ENCODE measurements at regions not wholly inside any gene's neighbourhood (a gene's known extent, or its start where the extent isn't known, plus 50 kb on each side); places are given as distances from the start of the nearest gene placed in this dataset.

DNA sequence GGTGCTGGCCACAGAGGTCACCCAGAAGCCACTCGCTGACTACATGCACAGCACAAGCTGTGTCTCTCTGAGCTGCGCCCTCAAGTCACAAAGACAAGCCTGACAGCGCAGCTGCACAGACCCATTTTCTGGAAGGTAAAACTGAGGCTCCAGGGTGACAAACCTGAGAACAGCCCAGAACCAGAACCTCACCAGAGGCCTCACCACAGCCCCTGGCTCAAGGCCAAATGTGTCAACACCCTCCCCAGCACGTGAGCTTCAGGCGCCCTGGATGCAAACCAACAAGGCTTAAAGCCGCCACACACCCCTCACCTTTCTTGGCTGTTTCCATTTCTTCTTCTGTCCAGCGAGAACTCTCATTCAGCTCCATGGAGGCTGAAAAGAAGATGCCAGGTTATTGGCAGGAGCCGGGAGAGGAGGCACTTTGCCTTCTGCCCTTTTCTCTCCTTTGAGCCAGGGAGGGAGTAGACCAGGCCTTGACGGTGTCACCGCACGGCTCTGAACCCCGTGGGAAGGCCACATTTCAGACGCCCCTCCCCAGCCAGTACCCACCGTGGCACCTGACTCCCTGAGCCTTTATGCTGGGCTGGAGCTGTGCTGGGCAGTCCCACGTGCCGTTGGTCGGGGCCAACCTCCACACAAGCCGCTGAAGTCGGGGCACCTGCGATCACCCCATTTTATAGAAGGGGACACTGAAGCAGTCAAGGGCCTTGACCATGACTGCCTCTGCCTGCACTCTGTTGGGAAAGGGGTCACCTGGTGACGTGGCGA lies 103.1 kb downstream of the RFLNA start:
- FAIRE-seq (no peak), DNase-seq (ENCODE audit: low spot score) (no peak)

DNA sequence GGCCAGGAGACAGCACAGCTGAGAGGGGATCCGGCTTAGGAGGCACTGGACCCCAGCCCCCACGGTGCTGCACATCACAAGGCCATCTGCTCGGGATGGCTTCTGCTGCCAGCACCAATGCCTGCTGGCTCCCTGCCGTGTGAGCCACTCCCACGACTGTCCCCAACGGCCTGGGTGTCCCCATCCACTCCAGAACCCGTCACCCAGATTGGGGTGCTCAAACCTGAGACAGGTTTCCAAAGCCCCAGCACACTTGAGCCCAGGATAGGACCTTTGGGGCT lies 102.4 kb downstream of the RFLNA start:
- DNase-seq (ENCODE audit: low spot score), result no peak
- FAIRE-seq, result no peak

DNA sequence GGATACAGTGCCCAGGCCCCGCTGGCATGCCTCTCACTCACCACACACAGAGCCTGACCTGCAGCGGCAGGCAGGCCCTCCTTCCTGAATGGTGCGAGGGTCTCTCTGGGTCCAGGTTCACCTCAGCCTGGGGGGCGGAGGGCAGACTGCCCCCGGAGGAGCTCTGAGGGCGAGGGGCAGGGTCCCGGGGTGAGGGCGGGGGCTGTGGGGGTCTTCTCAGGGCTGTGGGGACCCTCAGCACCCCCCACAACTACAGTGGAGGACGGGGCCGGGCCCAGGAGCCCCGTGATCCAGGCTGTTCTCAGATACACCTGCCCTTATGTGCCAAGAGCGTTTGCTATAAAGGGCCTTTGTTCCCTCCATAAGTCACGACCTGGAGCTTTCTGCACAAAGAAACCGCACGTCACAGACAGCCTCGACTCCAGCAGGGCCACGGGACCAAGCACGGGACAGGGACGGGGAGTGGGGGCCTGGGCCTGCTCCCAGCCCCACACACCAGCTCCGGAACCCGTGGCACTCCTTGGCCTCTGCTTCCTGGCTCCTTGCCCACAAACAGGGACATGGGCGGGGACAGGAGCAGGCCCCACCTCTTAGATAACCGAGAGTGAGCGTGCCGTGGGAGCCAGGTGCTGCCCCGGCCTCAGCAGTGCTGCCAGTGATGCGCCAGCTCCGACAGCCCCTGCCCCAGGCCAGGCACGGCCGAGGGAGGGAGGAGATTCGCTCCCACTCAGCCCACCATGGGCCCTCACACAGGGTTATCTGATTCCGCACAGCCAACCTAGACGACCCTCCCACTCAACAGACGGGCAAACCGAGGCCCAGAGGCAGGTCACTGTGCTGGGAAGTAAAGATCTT lies 101.9 kb downstream of the RFLNA start:
- FAIRE-seq, result no peak
- no peak for DNase-seq (ENCODE audit: low spot score)

DNA sequence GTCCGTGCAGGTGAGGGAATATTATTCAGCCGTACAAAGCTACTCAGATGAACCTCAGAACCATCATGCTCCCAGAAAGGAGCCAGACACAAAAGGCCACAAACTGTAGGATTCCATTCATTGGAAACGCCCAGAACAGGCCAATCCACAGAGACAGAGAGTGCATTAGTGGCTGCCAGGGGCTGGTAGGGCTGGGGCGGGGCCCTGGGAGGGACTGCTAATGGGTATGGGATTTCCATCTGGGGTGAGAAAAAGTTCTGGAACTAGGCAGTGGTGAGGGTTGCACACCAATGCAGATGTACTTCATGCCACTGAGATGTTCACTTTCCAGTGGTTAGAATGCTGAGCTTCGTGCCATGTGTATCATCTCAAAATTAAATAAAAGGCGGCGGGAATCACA lies 101.1 kb downstream of the RFLNA start:
- FAIRE-seq (no peak), DNase-seq (ENCODE audit: low spot score) (no peak)

DNA sequence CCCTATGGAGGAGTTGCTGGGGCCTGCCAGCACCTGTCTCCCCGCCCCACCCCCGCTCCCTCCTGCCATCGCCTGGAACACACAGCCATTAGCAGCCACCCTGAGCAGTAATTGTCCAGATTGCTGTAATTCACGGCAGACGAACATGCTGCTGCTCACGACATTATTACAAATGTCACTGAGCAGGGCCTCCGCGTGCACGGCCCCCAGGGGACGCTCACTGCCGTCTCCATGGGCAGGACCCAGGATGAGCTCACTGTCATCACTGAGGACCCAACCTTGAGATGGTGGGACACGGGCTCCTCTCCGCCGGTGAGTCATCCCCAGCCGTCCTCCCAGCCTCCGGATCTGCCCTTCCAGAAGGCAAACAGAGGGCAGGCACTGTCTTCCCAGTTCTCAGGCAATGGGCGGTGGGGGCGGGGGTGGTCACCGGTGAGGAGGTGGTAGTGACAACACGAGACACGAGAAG lies 100.4 kb downstream of the RFLNA start:
- DNase-seq (ENCODE audit: low spot score) (no peak), FAIRE-seq (no peak)

DNA sequence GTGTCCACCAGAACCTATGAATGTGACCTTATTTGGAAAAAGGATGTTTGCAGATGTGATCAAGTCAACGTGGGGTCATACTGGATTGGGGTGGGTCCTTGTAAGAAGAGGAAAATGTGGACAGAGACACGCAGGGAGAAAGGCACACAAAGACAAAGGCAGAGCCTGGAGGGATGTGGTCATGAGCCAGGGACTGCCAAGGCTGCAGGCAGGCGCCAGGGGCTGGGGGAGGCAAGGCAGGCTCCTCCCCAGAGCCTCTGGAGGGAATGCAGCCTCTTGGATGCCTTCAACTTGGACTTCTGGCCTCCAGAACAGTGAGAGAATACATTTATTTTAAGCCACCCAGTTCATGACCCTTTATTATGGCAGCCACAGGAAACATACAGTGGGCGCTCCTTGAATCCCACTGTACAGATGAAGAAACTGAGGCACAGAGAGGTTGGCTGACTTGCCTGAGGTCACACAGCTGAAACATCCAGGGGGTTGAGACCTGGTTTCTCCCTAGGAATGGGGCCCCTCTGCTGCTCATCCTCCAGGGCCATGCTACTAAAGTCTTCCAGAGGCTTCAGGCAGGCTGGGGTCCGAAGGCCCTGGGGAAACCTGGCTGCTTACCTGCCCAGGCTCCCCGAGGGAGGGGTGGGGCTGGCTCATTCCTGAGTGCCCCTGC lies 99.7 kb downstream of the RFLNA start:
- DNase-seq (ENCODE audit: low spot score), result no peak
- FAIRE-seq, result no peak

DNA sequence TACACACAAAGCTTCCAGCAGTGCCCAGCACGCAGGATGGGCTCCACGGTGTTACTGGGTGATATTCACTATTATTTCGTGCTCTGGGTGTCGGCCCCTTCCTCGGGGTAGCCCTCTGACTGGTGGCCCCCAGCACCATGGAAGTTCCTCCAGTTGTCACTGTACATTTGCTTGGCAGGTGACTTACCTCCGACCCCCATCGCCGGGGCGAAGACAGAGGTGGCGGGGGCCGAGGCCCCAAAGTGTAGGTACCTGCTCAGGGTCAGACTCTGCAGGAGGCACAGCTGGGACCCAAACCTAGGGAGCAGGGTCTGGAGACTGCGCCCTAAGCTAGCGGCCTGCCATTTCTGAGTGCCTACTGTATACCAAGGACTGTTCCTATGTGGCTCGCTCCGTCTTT lies 98.9 kb downstream of the RFLNA start:
- FAIRE-seq (no peak), DNase-seq (ENCODE audit: low spot score) (no peak)

DNA sequence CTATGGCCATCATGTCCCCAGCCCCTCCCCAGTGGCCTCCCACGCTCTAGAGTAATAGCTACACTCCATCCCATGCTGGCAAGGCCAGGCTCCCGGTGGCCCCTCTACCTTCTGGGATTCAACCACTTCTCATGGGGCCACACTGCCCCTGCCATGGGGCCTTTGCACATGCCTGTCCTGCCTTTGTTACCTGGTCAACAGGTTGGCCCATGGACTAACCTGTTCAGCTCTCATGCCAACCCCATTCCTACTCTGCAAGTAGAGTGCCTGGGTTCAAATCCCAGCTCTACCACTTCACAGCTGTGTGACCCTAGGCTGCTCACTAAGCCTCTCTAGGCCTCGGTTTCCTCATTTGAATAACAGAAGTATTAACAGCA lies 98.5 kb downstream of the RFLNA start:
- no peak for FAIRE-seq
- DNase-seq (ENCODE audit: low spot score), result no peak

DNA sequence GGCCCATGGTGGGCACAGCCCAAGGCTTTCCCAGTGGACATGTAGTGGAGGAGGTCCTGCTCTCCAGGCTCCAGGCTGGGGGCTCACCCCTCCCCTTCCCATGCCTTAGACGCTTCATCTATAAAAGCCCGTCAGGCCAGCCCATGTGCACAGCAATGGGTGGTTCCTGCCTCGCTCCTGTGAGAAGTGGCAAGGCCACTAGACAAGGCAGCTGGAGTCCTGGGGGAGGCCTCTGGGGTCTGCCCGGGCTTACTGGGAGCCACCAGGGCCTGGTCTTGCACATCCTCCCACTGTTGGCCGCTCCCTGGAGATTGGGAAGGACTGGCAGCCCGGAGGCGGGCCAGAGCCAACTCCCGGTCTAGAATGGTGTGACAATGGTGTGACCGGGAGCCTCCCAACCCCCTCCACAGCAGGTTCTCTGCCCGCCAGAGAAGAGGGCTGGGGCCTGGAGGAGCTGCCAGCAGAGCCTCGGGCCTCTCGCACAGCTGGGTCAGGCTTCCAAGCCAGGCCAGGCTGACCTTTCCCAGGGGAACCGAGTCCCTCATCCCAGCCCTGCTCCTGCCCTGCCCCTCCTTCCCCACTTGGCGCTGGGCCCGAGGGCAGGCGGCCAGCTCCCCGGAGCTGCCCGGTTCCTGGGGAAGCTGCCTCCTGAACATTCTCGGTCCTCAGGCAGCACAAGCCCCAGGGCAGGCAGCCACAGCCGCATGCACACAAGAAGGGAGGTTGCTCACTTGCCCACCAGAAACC lies 97.9 kb downstream of the RFLNA start:
- FAIRE-seq (peak; percentile 62), DNase-seq (ENCODE audit: low spot score) (peak; percentile 64)

DNA sequence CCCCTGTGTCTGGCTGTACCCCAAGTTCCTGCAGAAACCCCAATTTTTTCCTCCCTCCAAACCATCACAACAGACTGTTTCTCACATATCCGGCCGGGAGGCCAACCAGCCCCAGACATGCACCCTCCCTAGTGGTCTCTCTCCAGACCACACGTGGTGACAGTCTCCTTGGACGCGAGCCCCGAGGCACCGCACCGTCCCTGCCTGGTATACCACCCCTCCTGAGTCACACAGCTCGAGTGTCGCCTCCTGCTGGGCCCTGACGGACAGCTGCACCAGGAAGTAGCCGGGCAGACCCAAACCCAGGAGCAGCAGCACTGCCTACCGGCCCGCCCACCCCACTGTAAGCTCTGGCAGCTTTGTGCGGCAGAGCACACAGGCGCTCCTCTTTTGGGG lies 97.4 kb downstream of the RFLNA start:
- FAIRE-seq, result peak; percentile 80

DNA sequence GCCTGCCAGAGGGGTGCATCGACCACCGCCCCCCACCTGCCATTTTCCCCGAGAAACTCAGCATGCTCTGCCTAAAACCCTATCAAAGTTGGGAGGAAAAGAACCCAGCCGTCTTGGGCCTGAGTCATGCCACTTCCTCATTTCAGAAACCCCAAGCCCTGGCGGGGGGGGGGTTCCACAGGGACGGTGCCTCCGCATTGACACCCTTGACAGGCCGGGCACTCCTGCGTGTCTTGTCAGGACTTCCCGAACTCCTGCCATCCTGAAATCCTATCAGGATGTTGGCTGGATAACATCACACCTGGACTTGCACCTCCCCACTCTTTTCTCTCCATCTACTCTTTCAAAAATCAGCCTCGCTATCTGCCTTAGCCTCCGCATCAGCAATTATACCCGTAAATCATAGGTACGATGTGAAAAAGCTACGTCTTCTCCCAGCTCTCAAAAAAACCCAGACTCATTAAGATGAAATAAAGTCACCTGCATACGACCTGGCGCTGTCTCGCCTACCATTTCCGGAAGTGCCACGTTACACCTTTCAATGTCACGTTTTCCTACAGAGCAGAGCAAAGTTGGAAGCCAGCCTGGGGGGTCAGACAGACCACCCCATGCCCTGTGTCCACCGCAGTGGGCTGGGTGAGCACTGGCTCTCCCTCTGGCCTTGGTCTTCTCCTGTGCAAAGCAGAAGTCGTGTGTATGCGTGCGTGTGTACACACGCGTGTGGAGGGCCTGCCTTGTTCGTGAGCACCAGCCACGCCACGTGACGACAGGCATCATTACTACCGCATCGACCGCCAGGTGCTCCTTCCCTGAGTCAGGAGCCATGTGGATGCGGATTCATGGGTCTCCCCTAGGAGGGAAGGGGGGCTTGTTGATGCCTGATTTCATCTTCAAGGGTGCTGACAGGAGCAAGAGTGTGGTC lies 96.7 kb downstream of the RFLNA start:
- DNase-seq (ENCODE audit: low spot score), result peak; percentile 65
- FAIRE-seq, result peak; percentile 73

More for the DNA sequence above, 97.4 kb downstream of the RFLNA start:
- peak; percentile 90 for DNase-seq (ENCODE audit: low spot score)

DNA sequence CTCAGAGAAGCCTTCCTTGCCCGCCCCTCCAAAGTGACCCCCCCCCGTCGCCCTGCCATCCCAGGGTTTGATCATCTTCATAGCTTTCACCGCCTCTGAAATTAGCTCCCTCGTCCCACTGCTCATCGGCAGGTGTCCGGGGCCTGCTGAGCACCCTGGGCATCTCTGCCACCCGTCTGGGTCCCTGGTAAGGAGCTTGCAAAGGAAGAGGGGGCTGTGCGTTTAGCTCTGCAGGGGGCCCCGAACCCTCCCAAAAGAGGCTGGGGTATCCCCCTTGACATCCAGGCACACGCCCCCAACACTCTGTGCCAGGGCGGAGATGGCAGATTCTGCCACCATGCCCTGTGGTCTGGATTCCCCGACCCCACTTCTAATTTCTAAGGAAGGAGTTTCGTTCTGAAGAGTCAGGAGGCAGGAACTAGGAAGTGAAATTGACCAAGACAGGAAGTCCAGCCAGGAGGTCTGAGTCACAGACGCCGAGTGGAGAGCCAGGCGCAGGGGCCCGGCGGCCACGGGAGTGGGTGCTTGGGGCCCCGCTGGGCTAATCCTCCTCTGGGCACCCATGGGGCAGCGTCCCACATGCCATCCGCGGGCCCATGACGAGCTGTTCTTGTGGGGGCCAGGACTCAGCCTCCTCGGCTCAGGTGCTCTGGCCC lies 95.7 kb downstream of the RFLNA start:
- DNase-seq (ENCODE audit: low spot score), result peak; percentile 80
- peak; percentile 78 for FAIRE-seq

DNA sequence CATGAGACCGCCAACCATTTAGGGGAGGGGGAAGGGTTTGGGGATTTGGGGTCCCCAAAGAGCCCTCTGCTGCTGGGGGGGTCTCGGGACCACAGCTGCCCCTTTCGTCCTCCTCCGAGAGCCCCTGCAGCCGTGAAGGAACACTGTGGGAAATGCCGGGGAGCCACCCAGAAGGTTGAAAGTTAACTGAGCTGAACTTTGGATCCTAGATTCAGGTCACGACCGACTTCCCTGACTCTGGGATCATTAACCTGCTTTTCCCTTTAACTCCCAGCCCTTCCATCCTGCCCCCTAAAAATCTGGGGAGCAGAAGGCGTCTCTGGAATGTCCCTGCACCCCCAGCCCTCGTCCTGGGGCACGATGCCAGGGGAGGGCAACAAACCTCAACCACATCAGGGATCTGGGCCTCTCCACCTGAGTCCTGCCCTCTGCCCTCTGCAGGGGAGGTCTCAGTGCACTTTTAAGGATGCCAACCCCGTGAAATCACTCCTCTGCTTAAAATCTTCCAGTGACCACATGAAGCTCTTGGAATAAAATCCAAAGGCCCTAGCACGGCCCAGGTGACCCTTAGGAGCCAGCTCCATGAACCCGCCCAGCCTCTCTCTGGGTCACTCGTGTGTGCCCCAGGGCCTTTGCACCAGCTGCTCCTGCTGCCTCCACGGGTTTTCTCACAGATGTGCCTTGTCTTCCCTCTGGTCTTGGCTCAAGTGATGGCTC lies 95.0 kb downstream of the RFLNA start:
- DNase-seq (ENCODE audit: low spot score) (no peak), FAIRE-seq (no peak)

DNA sequence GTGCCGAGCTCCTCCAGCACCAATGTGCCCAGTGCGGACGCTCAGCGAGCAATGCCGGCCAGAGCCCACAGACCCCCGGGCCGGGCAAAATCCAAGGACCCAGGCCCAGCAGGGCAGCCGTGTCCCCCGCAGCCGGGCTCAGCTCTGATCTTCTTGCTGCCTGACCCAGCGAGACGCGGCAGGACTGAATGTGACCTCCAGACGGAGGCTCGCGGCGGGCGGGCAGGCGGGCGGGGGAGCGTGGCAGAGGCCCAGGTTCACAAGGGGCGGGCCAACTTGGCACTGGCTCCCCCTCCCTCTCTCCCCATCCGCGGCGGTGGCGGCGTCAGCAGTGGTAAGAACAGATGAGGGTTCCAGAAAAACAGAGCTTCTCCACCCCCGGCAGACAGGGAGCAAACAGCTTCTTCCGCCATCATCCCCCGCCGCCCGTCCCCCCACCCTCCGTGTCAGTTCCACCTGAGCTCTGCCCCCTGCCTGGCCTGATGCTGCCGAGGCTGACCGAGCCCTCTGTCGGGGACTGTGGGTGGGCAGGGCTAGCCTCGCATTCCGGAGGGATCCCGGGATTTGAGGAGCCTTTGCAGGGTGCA lies 94.3 kb downstream of the RFLNA start:
- DNase-seq (ENCODE audit: low spot score), result peak; percentile 79
- peak; percentile 61 for FAIRE-seq

DNA sequence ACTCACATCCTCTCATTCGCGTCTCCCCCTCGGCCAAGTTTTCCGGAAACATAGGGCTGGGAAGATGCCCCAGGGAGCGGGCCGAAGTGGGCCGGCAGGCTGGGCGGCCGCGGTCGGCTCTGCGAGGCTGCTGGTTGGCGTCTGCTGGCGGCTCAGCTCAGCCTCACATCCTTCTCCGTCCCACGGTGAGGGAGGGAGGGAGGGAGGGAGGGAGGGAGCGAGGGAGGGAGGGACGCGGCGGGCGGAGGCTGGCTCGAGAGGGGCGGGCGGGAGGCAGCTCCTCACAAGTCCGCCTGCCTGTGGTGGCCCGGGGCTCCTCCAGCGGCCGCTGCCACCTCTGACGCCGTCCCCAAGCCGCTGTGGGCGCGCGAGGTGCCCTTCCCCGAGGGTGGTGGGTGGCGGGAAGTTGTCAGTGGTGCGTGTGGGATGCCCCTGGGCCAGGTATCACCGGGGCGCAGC lies 93.8 kb downstream of the RFLNA start:
- FAIRE-seq (no peak), DNase-seq (ENCODE audit: low spot score) (peak; percentile 51)

DNA sequence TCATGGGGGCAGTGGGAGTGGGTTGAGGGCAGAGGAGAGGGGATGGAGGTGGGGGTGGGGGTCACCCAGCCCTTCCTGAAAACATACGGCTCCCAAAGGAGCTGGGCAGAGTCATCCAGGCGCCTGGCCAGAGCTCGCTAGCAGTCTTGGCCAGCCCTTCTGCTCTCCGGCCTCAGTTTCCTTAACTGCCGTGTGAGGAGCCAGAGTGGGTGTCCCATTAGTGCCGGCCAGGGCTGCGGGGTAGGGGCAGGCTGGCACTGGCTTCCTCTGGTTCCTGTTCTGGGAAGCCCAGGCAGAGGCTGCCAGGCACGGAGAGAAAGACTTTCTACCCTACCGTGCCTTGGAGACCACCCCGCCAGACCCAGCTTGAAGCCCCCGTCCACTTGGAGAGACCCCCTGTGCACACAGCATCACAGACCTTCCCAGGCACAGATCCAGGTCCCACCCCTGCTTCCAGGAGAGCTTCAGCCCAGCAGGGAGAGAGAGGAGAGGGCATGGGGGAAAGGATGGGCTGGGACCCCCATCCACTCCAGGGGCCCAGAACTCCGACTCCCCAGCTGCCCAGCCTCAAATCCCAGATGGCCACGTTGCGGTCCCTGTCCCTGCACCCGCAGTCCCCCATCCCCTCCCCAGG lies 93.3 kb downstream of the RFLNA start:
- DNase-seq (ENCODE audit: low spot score), result no peak
- FAIRE-seq, result no peak

DNA sequence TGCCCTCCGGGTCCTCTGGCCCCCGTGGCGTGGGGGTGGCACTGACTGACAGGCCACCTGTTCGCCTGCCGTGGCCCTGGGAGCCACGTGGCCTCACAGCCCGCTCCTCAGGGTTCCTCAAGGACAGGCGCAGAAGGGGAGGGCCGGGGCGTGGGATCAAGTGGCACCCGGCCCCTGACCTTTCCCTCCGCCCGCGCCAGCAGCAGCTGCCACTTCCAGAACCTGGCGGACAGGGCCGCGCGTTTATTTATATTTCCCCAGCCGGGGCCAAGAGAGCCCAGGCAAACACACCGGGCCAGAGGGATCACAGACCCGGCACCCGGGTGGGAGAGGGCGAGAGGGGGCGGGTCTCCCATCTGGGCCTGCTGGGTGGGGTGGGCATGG lies 92.6 kb downstream of the RFLNA start:
- FAIRE-seq, result no peak
- no peak for DNase-seq (ENCODE audit: low spot score)

Measured in RCC 7860 (cell line).